H9 (cell line): ENCODE measurements at regions not wholly inside any gene's neighbourhood (a gene's known extent, or its start where the extent isn't known, plus 50 kb on each side); places are given as distances from the start of the nearest gene placed in this dataset.

Experiments used
- DNase-seq: peaks from one replicate; pipeline ENCODE4 v3.0.0-alpha.2; 2017
- H2AFZ ChIP-seq: one replicate; pipeline ENCODE4 v1.6.1; 2013; ENCODE audit warnings: mild to moderate bottlenecking, low read length, control low read depth, moderate library complexity
- H2AK5ac ChIP-seq: 2 replicates; pipeline ENCODE4 v1.6.1; 2013; ENCODE audit warnings: low read length, control low read depth, mixed read lengths; ENCODE audit not compliant: insufficient read length
- H2BK120ac ChIP-seq: one replicate; pipeline ENCODE4 v1.6.1; 2013; ENCODE audit warnings: low read depth, mild to moderate bottlenecking, low read length, control low read depth, inconsistent platforms; ENCODE audit not compliant: poor library complexity, severe bottlenecking
- H2BK12ac ChIP-seq: 2 replicates; pipeline ENCODE4 v1.6.1; 2013; ENCODE audit warnings: low read length, control low read depth, mixed read lengths, low read depth; ENCODE audit not compliant: insufficient read length
- H2BK15ac ChIP-seq: 2 replicates; pipeline ENCODE4 v1.6.1; 2013; ENCODE audit warnings: low read depth, low read length, control low read depth
- H2BK20ac ChIP-seq: one replicate; pipeline ENCODE4 v1.6.1; 2013; ENCODE audit warnings: low read depth, mild to moderate bottlenecking, low read length, control low read depth, inconsistent platforms; ENCODE audit not compliant: poor library complexity, severe bottlenecking
- H2BK5ac ChIP-seq: 2 replicates; pipeline ENCODE4 v1.6.1; 2013; ENCODE audit warnings: low read length, control low read depth, mixed read lengths; ENCODE audit not compliant: insufficient read length
- H3K14ac ChIP-seq: 2 replicates; pipeline ENCODE4 v1.6.1; 2013; ENCODE audit warnings: low read length, control low read depth; ENCODE audit not compliant: insufficient read depth
- H3K18ac ChIP-seq: 2 replicates; pipeline ENCODE4 v1.6.1; 2013; ENCODE audit warnings: low read depth, mild to moderate bottlenecking, mixed read lengths, low read length, control low read depth; ENCODE audit not compliant: insufficient read length
- H3K23ac ChIP-seq: 2 replicates; pipeline ENCODE4 v1.6.1; 2013; ENCODE audit warnings: low read length, control low read depth, mixed read lengths, low read depth; ENCODE audit not compliant: insufficient read length
- H3K23me2 ChIP-seq: 2 replicates; pipeline ENCODE4 v1.6.1; 2013; ENCODE audit warnings: low read depth, mild to moderate bottlenecking, mixed read lengths, low read length, control low read depth; ENCODE audit not compliant: insufficient read length, poor library complexity, severe bottlenecking
- H3K27ac ChIP-seq: 2 replicates; pipeline ENCODE4 v1.5.1; 2013; ENCODE audit warnings: low read length, control low read depth, mixed read lengths, low read depth; ENCODE audit not compliant: insufficient read length
- H3K27me3 ChIP-seq: 2 replicates; pipeline ENCODE4 v1.6.1; 2013; ENCODE audit warnings: low read length, control low read depth, inconsistent platforms; ENCODE audit not compliant: insufficient read depth
- H3K4ac ChIP-seq: 2 replicates; pipeline ENCODE4 v1.6.1; 2013; ENCODE audit warnings: low read depth, mild to moderate bottlenecking, control low read depth, inconsistent platforms, low read length, moderate library complexity
- H3K4me1 ChIP-seq: 2 replicates; pipeline ENCODE4 v1.6.1; 2013; ENCODE audit warnings: low read length, control low read depth, inconsistent platforms; ENCODE audit not compliant: insufficient read depth
- H3K4me2 ChIP-seq: 2 replicates; pipeline ENCODE4 v1.6.1; 2013; ENCODE audit warnings: low read length, control low read depth, mixed read lengths; ENCODE audit not compliant: insufficient read length, insufficient read depth
- H3K56ac ChIP-seq: 2 replicates; pipeline ENCODE4 v1.6.1; 2013; ENCODE audit warnings: low read depth, mild to moderate bottlenecking, mixed read lengths, low read length, control low read depth; ENCODE audit not compliant: insufficient read length
- H3K79me1 ChIP-seq: 2 replicates; pipeline ENCODE4 v1.6.1; 2013; ENCODE audit warnings: low read depth, mild to moderate bottlenecking, moderate library complexity, low read length, control low read depth, inconsistent platforms; ENCODE audit not compliant: insufficient read depth, poor library complexity, severe bottlenecking
- H3K79me2 ChIP-seq: 2 replicates; pipeline ENCODE4 v1.6.1; 2013; ENCODE audit warnings: low read length, control low read depth, inconsistent platforms; ENCODE audit not compliant: insufficient read depth
- H3K9ac ChIP-seq: 2 replicates; pipeline ENCODE4 v1.6.1; 2013; ENCODE audit warnings: low read length, control low read depth, mixed read lengths; ENCODE audit not compliant: insufficient read length; ENCODE audit errors: extremely low read depth
- H3K9me3 ChIP-seq: one replicate; pipeline ENCODE4 v1.6.1; 2013; ENCODE audit warnings: low read depth, low read length, inconsistent platforms; ENCODE audit not compliant: control insufficient read depth
- H3T11ph ChIP-seq: one replicate; pipeline ENCODE4 v1.6.1; 2013; ENCODE audit warnings: mild to moderate bottlenecking, low read length, control low read depth, inconsistent platforms
- H4K20me1 ChIP-seq: one replicate; pipeline ENCODE4 v1.6.1; 2013; ENCODE audit not compliant: control insufficient read depth, insufficient read length, insufficient read depth
- H4K5ac ChIP-seq: 2 replicates; pipeline ENCODE4 v1.6.1; 2013; ENCODE audit warnings: low read depth, mild to moderate bottlenecking, mixed read lengths, low read length, control low read depth; ENCODE audit not compliant: insufficient read length
- H4K8ac ChIP-seq: replicated peaks from 2 replicates; pipeline ENCODE4 v1.6.1; 2013; ENCODE audit warnings: low read length, control low read depth, mixed read lengths, low read depth; ENCODE audit not compliant: insufficient read length
- H4K91ac ChIP-seq: 2 replicates; pipeline ENCODE4 v1.6.1; 2013; ENCODE audit warnings: low read depth, mild to moderate bottlenecking, moderate library complexity, mixed read lengths, low read length, control low read depth; ENCODE audit not compliant: insufficient read length
- H3K27ac Mint-ChIP-seq, 3 experiments: 2 replicates in 2 of 3; 3 replicates in 1 of 3; pipeline ENCODE4 v1.8.0; 2020 to 2021; ENCODE audit warnings: mixed read lengths in 3 of 3, mild to moderate bottlenecking in 1 of 3, moderate library complexity in 1 of 3
- H3K27me3 Mint-ChIP-seq: 2 replicates; pipeline ENCODE4 v1.8.0; 2021; ENCODE audit warnings: low read depth, mild to moderate bottlenecking, moderate library complexity, mixed read lengths
- H3K36me3 Mint-ChIP-seq, 3 experiments: 2 replicates in 2 of 3; 3 replicates in 1 of 3; pipeline ENCODE4 v1.8.0; 2020 to 2021; ENCODE audit warnings: low read depth in 3 of 3, mixed read lengths in 3 of 3; ENCODE audit not compliant: insufficient read depth in 1 of 3
- H3K4me1 Mint-ChIP-seq, 2 experiments: 2 replicates each; pipeline ENCODE4 v1.8.0; 2020; ENCODE audit warnings: mixed read lengths in 2 of 2
- H3K4me3 Mint-ChIP-seq, 2 experiments: 2 replicates in 1 of 2; 3 replicates in 1 of 2; pipeline ENCODE4 v1.8.0; 2020 to 2021; ENCODE audit warnings: mild to moderate bottlenecking in 2 of 2, mixed read lengths in 2 of 2, moderate library complexity in 1 of 2
- H3K9me3 Mint-ChIP-seq, 2 experiments: 2 replicates in 1 of 2; 3 replicates in 1 of 2; pipeline ENCODE4 v1.8.0; 2020; ENCODE audit warnings: mild to moderate bottlenecking in 2 of 2, mixed read lengths in 2 of 2, moderate library complexity in 1 of 2
- WGBS: extraction: QIAGEN DNeasy Blood & Tissue Kit; methylation state at CpG from one replicate; pipeline ENCODE4 v1.1.7; 2013; ENCODE audit warnings: missing lambda C conversion rate, low lambda C conversion rate, mixed read lengths; ENCODE audit not compliant: insufficient read length; ENCODE audit errors: extremely low coverage; 5-methylcytosine and 5-hydroxymethylcytosine counted together
- TF ChIP-seq, protein P1 (sequence below): fragments of 200-600 bp; sonication (generic); conservative IDR thresholded peaks from 3 replicates; pipeline ENCODE4 v1.8.0; 2021; ENCODE audit warnings: antibody characterized with exemption, mild to moderate bottlenecking

DNA sequence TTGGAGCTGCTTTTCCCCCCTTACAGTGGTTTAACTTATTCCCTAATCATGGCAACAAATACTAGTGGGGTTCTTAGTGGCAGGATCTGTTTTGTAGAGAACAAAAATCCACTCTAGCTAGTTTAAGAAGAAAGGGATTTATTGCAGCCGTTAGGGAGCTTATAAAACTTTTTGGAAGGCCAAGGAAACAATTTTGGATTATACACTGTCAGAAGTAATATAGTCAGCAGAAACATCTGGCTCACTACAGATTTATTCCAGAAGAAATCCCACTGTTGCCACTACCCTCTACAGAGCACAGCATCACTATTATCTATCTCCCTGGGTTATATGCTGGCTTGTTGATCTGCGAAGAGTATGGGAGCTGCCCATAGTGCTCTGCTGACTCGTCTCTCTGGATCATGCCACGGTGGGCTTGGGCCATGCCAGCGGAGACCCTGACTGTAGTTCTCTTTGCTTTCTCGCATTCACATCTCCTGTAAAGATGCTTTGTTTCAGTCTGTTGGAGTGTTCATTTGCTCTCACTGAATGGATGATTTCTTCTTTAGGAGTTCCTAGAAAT, 107.5 kb downstream of the ODF2L start:
- Mint-ChIP-seq H3K4me3 (no peak overlapping the region), H3K27ac (no peak overlapping the region), H3K9me3 (peaks cover 0 to 4% of the 10 kb centered on the region in 2 experiments; a peak in 1 of 5 replicates), H3K36me3 (peaks cover 0 to 5% (median 0%) of the 10 kb centered on the region in 3 experiments; a peak in 2 of 7 replicates), H3K27me3 (0 out of 2 replicates have a peak, but pooled peaks cover 2% of the 10 kb centered on the region), H3K4me1 (no peaks in the 10 kb centered on the region)
- H3K79me2 ChIP-seq = no peaks in the 10 kb centered on the region
- no peak overlapping the region for H2BK12ac ChIP-seq
- no peaks in the 10 kb centered on the region for H4K20me1 ChIP-seq
- no peak overlapping the region for H2AK5ac ChIP-seq
- H2BK120ac ChIP-seq = no peak overlapping the region
- no peaks in the 10 kb centered on the region for H3K4me1 ChIP-seq
- no peaks in the 10 kb centered on the region for H3K23me2 ChIP-seq
- H3T11ph ChIP-seq = no peak overlapping the region
- H3K9ac ChIP-seq = no peak overlapping the region
- H3K27ac ChIP-seq = no peak overlapping the region
- H4K5ac ChIP-seq = no peak overlapping the region
- no peak overlapping the region for H3K14ac ChIP-seq
- no peak overlapping the region for H2BK15ac ChIP-seq
- no peak overlapping the region for H4K8ac ChIP-seq
- TF ChIP-seq, protein P1, sequence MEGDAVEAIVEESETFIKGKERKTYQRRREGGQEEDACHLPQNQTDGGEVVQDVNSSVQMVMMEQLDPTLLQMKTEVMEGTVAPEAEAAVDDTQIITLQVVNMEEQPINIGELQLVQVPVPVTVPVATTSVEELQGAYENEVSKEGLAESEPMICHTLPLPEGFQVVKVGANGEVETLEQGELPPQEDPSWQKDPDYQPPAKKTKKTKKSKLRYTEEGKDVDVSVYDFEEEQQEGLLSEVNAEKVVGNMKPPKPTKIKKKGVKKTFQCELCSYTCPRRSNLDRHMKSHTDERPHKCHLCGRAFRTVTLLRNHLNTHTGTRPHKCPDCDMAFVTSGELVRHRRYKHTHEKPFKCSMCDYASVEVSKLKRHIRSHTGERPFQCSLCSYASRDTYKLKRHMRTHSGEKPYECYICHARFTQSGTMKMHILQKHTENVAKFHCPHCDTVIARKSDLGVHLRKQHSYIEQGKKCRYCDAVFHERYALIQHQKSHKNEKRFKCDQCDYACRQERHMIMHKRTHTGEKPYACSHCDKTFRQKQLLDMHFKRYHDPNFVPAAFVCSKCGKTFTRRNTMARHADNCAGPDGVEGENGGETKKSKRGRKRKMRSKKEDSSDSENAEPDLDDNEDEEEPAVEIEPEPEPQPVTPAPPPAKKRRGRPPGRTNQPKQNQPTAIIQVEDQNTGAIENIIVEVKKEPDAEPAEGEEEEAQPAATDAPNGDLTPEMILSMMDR = no peak
- H3K27me3 ChIP-seq = no peaks in the 10 kb centered on the region
- H3K56ac ChIP-seq = no peak overlapping the region
- H2BK5ac ChIP-seq = no peak overlapping the region
- no peak overlapping the region for H3K18ac ChIP-seq
- H3K23ac ChIP-seq = no peak overlapping the region
- no peaks in the 10 kb centered on the region for H3K9me3 ChIP-seq
- no peak overlapping the region for H3K4me2 ChIP-seq
- DNase-seq = no peak
- no CpG with 5 or more reads among the region's 6 CpGs for WGBS
- H2AFZ ChIP-seq = no peak overlapping the region
- H2BK20ac ChIP-seq = no peak overlapping the region
- no peak overlapping the region for H3K4ac ChIP-seq
- no peak overlapping the region for H4K91ac ChIP-seq
- no peaks in the 10 kb centered on the region for H3K79me1 ChIP-seq
